ENCODE measurements at regions not wholly inside any gene's neighbourhood (a gene's known extent, or its start where the extent isn't known, plus 50 kb on each side); places are given as distances from the start of the nearest gene placed in this dataset.

- TF ChIP-seq CTCF (IDR thresholded peaks at IDR 0.05 in 8 of 11, conservative IDR thresholded peaks at IDR 0.05 in 3 of 11), result no peak
- no peak for TF ChIP-seq POLR2A (IDR thresholded peaks at IDR 0.05)
Measured at GRCh38 chr13:79792716-79793115, 311.8 kb downstream of the NDFIP2 start.

All from spleen (tissue), 7 donors.